ENCODE measurements at regions not wholly inside any gene's neighbourhood (a gene's known extent, or its start where the extent isn't known, plus 50 kb on each side); places are given as distances from the start of the nearest gene placed in this dataset.

GRCh38 chr7:25431956-25432450 is 203.7 kb upstream of the NPVF start:
- ChIA-PET POLR2A (no interaction called here), CTCF (interaction anchor here (1.3 kb wide), 1 partner anchor 48 kb away, joined by 3 read pairs; no protein-coding TSS in a partner anchor)
- no peak overlapping the region for H3K4me2 ChIP-seq
- no peak for TF ChIP-seq NR3C1 (IDR thresholded peaks at IDR 0.05)
- no peak for TF ChIP-seq FOXS1 (CRISPR knock-in tag; IDR thresholded peaks at IDR 0.05)
- TF ChIP-seq ESRRA (IDR thresholded peaks at IDR 0.05; ENCODE audit: borderline replicate concordance, low read length), result no peak
- no peak for TF ChIP-seq ZNF302 (CRISPR knock-in tag; IDR thresholded peaks at IDR 0.05)
- no peak for TF ChIP-seq HOXB5 (CRISPR knock-in tag; IDR thresholded peaks at IDR 0.05)
- no peak for TF ChIP-seq RCOR1 (IDR thresholded peaks at IDR 0.05; ENCODE audit: low read depth, low read length)
- TF ChIP-seq HOXA7 (CRISPR knock-in tag; IDR thresholded peaks at IDR 0.05), result no peak
- no peak for TF ChIP-seq ZSCAN20 (CRISPR knock-in tag; IDR thresholded peaks at IDR 0.05)
- no peak for TF ChIP-seq NFE2L2 (conservative IDR thresholded peaks at IDR 0.05; ENCODE audit: low read length)
- TF ChIP-seq MAZ (IDR thresholded peaks at IDR 0.05; ENCODE audit: borderline replicate concordance, low read depth, low read length), result no peak
- no peak for TF ChIP-seq REST (IDR thresholded peaks at IDR 0.05)
- no peak for TF ChIP-seq MAFK (IDR thresholded peaks at IDR 0.05; ENCODE audit: partially characterized antibody)
- TF ChIP-seq ZFP36 (IDR thresholded peaks at IDR 0.05; ENCODE audit: borderline replicate concordance, partially characterized antibody), result no peak
- no peak for TF ChIP-seq SMC3 (IDR thresholded peaks at IDR 0.05)
- no peak for TF ChIP-seq BCL3 (IDR thresholded peaks at IDR 0.05)
- no peak for TF ChIP-seq CBX2 (IDR thresholded peaks at IDR 0.05; ENCODE audit: borderline replicate concordance, low read depth)
- TF ChIP-seq ATOH8 (CRISPR knock-in tag; IDR thresholded peaks at IDR 0.05; ENCODE audit: low read depth), result no peak
- no peak for TF ChIP-seq CEBPB (IDR thresholded peaks at IDR 0.05)
- no peak for DNase-seq (ENCODE audit: low read depth in 1 of 2, low spot score in 1 of 2)
- H3K27ac ChIP-seq, result no peak overlapping the region
- FAIRE-seq, result no peak
- ATAC-seq, result no peak
- no peaks in the 10 kb centered on the region for H3K9me3 ChIP-seq
- no peak overlapping the region for H3K4me3 ChIP-seq
- H3K4me1 ChIP-seq, result no peaks in the 10 kb centered on the region
- 0% methylated on average over 3 of the region's 3 CpGs for WGBS (ENCODE audit: missing lambda C conversion rate)

- no peak for DNase-seq (ENCODE audit: low read depth in 1 of 2, low spot score in 1 of 2)
- CTCF ChIA-PET, result no interaction called here
- TF ChIP-seq HOXB13 (CRISPR knock-in tag; IDR thresholded peaks at IDR 0.05; ENCODE audit: low read depth) (no peak), CHD4 (IDR thresholded peaks at IDR 0.05; ENCODE audit: borderline replicate concordance) (no peak), REST (IDR thresholded peaks at IDR 0.05) (no peak), MAZ (IDR thresholded peaks at IDR 0.05; ENCODE audit: borderline replicate concordance, low read depth, low read length) (no peak), RCOR1 (IDR thresholded peaks at IDR 0.05; ENCODE audit: low read depth, low read length) (no peak)
- H3K9me3 ChIP-seq, result no peaks in the 10 kb centered on the region
- ATAC-seq, result no peak
- WGBS (ENCODE audit: missing lambda C conversion rate), result 4% methylated on average over 2 of the region's 2 CpGs
- no peak for FAIRE-seq
- POLR2A ChIA-PET, result no interaction called here
- H3K4me3 ChIP-seq, result no peak overlapping the region
- H3K27ac ChIP-seq, result no peak overlapping the region
- no peak overlapping the region for H3K4me2 ChIP-seq
- H3K4me1 ChIP-seq, result no peaks in the 10 kb centered on the region
These were observed 204.5 kb upstream of the NPVF start for GRCh38 chr7:25432807-25433206.

All from A549 (cell line).